Thoracic aorta (tissue), 2 donors: ENCODE measurements at regions not wholly inside any gene's neighbourhood (a gene's known extent, or its start where the extent isn't known, plus 50 kb on each side); places are given as distances from the start of the nearest gene placed in this dataset.

Source experiments
- ATAC-seq: fragments of 150-250 bp; one replicate; pipeline ENCODE4 v1.8.0; 2017; ENCODE audit warnings: low read depth; ENCODE audit not compliant: insufficient number of reproducible peaks, low FRiP score
- DNase-seq: peaks from one replicate; pipeline ENCODE4 v3.0.0-alpha.2; 2020; ENCODE audit warnings: low spot score
- H3K27ac ChIP-seq, 2 donors: fragments of 200-600 bp; sonication (generic); 1 replicate in 1 of 2; 2 replicates in 1 of 2; pipeline ENCODE4 v1.5.1; 2016; ENCODE audit warnings: mild to moderate bottlenecking in 2 of 2, moderate library complexity in 2 of 2
- H3K27me3 ChIP-seq: fragments of 200-600 bp; sonication (generic); replicated peaks from 2 replicates; pipeline ENCODE4 v1.6.0; 2016; ENCODE audit warnings: mild to moderate bottlenecking; ENCODE audit not compliant: insufficient read depth
- H3K36me3 ChIP-seq: fragments of 200-600 bp; sonication (generic); one replicate; pipeline ENCODE4 v1.5.1; 2016
- H3K4me1 ChIP-seq, 2 donors: fragments of 200-600 bp; sonication (generic); 1 replicate in 1 of 2; 2 replicates in 1 of 2; pipeline versions ENCODE4 v1.5.1 to v1.6.0; 2016; ENCODE audit warnings: low read depth in 2 of 2, mild to moderate bottlenecking in 1 of 2; ENCODE audit not compliant: control insufficient read depth in 1 of 2
- H3K4me3 ChIP-seq: fragments of 200-600 bp; sonication (generic); 2 replicates; pipeline ENCODE4 v1.5.1; 2016; ENCODE audit warnings: mild to moderate bottlenecking
- H3K9me3 ChIP-seq: fragments of 200-600 bp; sonication (generic); 2 replicates; pipeline ENCODE4 v1.5.1; 2016
- CTCF ChIP-seq: fragments of 200-600 bp; sonication (generic); IDR thresholded peaks from one replicate; pipeline ENCODE4 v1.5.1; 2019; ENCODE audit warnings: antibody characterized with exemption

DNA sequence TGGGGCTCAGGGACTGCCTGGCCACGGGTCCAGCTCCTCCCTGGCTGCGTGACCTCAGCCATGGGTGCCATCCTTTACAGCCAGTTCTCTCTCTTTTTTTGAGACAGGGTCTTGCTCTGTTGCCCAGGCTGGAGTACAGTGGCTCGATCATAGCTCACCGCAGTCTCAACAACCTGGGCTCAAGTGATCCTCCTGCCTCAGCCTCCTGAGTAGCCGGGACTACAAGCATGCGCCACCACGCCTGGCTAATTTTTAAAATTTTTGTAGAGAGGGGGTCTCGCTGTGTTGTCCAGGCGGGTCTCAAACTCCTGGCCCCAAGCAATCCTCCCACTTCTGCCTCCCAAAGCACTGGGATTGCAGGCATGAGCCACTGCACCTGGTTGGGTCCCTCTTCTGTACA is 75.4 kb downstream of the PTPRS start:
- no peak for TF ChIP-seq CTCF

DNA sequence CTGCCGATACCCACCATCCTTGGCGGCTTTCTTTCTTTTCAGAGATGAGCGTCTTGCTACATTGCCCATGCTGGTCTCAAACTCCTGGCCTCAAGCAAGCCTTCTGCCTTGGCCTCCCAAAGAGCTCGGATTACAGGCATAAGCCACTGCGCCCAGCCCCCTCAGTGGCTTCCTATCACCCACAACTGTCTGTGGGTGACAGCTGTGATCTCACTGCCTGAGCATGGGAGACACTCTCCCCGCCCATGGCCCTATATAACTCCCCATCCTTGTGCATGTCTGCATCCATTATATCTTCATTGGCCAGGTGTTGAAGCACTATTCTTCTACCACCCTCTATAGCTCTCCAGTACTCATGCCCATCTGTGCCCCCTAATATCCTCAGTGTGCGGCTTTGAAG is 76.2 kb downstream of the PTPRS start:
- Histone ChIP-seq H3K27me3 (no peaks in the 10 kb centered on the region), H3K27ac (no peak overlapping the region), H3K9me3 (no peaks in the 10 kb centered on the region), H3K4me3 (no peak overlapping the region), H3K4me1 (no peaks in the 10 kb centered on the region), H3K36me3 (peaks cover 21% of the 10 kb centered on the region)
- no peak for DNase-seq
- no peak for ATAC-seq
- TF ChIP-seq CTCF = no peak

More for the DNA sequence above, 75.4 kb downstream of the PTPRS start:
- Histone ChIP-seq H3K4me1 (no peaks in the 10 kb centered on the region), H3K4me3 (no peak overlapping the region), H3K27ac (no peak overlapping the region), H3K9me3 (no peaks in the 10 kb centered on the region), H3K27me3 (no peaks in the 10 kb centered on the region), H3K36me3 (peaks cover 17% of the 10 kb centered on the region)
- ATAC-seq = no peak
- no peak for DNase-seq

DNA sequence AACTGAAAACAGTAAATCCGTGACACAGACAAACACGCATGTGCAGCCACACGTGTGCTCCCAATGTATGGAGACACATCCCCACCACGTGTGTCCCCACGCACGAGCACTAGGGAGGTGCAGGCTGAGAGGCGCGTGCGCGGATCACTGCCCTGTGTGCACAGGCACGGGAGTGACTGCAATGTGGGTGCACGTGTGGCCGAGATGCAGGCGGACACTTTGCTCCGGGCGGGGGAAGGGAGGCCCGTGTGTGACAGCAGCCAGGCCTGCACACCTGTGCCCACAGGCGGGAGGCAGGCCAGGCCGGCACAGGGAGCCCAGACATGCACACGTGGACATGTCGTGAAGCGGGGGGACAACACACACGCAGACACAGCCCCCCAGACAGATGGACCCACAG is 77.0 kb downstream of the PTPRS start:
- peaks cover 19% of the 10 kb centered on the region for H3K36me3 ChIP-seq
- no peak for TF ChIP-seq CTCF
- no peak for ATAC-seq

GRCh38 chr19:5262721-5263120 is 77.9 kb downstream of the PTPRS start:
- no peaks in the 10 kb centered on the region for H3K27me3 ChIP-seq
- no peak for TF ChIP-seq CTCF
- no peaks in the 10 kb centered on the region for H3K4me1 ChIP-seq
- ATAC-seq (no peak), DNase-seq (no peak)
- H3K27ac ChIP-seq = no peak overlapping the region
- H3K9me3 ChIP-seq = no peaks in the 10 kb centered on the region
- H3K4me3 ChIP-seq = no peak overlapping the region
- H3K36me3 ChIP-seq = peaks cover 24% of the 10 kb centered on the region

More for the DNA sequence above, 77.0 kb downstream of the PTPRS start:
- Histone ChIP-seq H3K4me3 (no peak overlapping the region), H3K9me3 (no peaks in the 10 kb centered on the region), H3K27ac (no peak overlapping the region), H3K4me1 (no peaks in the 10 kb centered on the region), H3K27me3 (no peaks in the 10 kb centered on the region)
- DNase-seq = no peak

DNA sequence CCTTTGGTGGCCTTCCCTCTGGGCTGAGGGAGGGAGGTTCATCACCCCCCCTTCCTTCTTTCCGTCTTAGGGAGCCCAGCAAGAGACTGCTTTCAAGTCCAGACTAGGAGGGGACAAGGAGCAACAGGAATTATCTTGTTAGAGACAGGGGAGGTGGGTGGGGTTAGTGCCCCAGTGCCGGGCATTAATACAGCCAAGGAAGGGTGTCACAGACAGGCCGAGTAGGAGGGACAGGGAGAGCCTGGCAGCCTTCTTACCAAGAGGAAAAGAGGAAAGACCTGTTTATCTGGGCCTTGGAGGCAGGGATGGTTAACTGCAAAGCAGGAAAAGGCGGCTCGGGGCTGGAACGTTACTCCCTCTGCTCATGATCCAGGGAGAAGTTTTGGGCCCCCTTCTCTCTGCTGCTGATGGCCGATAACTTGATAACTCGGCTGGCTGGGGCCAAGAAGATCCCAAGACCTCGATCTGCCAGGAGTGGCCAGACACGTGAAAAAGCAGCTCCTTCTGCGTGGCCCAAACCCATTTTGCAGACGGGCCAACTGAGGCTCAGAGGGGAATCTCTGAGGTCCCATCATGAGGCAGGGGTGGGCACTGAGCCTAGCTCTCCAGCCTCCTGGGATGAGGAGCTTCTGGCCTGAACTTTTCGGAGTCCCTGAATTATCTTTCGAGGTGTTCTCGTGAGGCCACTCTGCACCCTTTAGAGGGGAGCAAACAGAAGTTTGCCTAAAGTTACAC is 79.3 kb downstream of the PTPRS start:
- Histone ChIP-seq H3K27ac (no peak overlapping the region), H3K36me3 (peaks cover 34% of the 10 kb centered on the region), H3K4me1 (no peaks in the 10 kb centered on the region), H3K9me3 (peaks cover 4% of the 10 kb centered on the region), H3K4me3 (no peak overlapping the region), H3K27me3 (no peaks in the 10 kb centered on the region)
- ATAC-seq = no peak
- TF ChIP-seq CTCF = no peak
- no peak for DNase-seq
